ACHN (cell line): ENCODE measurements at regions not wholly inside any gene's neighbourhood (a gene's known extent, or its start where the extent isn't known, plus 50 kb on each side); places are given as distances from the start of the nearest gene placed in this dataset.

Experiments used
- DNase-seq: peaks from one replicate; pipeline ENCODE4 v3.0.0-alpha.2; 2015
- in situ Hi-C: cut with HindIII; loops from 2 replicates; pipeline ENCODE4 v1.10.0; 2017; ENCODE audit warnings: low sequenced_read_pairs, low pct_ligation_motif_present, low pct_unique_long_range_greater_than_20kb

DNA sequence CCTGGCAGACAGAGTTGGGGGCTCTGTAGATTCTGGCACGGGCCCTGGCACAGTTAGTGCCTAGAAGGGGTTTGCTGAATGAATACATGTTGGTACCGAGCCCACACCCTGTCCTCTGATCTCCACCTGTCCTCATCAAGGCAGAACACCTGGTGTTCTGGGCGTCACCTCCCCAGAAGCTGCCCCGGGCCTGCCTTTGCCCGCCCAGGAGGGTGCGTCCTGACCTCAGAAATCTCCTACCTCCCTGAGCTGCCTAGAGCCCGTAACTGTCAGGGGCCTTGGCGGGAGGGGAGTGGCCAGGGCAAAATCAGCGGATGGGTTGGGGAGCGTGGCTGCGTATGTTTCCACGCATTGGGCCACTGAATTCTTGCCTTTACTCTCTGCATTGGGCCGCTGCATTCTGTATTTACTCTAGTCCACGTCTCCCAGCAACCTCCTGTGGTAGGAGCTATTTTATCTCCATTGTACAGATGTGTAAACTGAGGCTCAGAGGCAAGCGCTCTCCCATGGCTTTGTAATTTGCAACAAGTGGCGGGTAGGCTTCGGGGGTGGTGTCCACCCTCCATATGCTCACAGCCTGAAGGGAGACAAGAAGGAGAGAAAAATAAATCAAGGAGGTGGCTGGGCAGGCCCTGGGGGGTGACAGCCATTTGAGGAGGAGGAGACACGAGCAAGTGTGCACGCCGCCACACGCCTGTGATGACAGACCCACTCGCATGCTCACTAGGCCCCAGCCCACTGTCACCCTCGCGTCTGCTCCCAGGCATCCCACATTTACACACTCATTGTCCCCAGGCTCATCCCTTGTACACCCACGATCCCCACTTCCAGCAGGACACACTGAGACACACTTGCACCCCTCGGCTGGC lies 95.7 kb upstream of the WNT4 start:
- in situ Hi-C loops: no loop called here

DNA sequence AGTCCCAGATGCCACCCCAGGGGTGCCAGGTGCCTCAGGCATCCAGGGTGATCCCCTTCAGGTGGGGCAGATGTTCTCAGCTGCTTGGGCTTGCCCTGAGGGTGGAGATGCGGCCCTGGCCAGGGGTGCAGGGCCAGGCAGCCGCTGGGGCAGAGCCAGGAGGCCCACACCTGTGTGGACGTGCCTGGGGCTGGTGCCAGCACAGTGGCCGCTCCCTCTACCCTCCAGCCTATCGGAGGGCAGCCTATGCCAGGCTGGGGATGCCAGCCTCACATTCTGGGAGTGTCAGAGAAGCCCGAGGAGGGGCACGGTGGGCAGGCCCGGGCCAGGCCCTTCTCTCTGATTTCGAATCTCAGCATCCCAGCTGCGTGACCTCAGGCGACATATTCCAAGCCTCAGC lies 96.5 kb upstream of the WNT4 start:
- no peak for DNase-seq
- in situ Hi-C loops: no loop called here

More for the DNA sequence above, 95.7 kb upstream of the WNT4 start:
- no peak for DNase-seq

DNA sequence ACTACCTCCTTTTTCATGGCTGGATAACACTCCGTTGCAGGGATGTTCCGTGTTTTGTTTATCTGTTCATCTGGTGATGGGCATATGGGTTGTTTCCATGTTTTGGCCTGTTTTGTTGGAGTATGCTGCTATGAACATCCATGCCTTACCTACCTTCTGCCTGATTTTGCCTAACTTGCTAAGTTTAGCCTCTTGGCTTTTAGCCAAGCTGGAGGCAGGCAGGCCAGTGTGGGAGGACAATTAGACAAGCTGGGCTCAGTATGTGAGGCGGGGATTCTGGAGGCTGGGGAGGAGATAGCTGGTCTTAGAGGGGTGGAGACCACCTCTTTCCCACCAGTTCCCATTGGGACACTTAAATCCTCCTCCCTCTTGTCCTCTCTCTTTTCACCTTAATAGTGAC lies 98.4 kb upstream of the WNT4 start:
- no peak for DNase-seq
- in situ Hi-C loops: no loop called here

DNA sequence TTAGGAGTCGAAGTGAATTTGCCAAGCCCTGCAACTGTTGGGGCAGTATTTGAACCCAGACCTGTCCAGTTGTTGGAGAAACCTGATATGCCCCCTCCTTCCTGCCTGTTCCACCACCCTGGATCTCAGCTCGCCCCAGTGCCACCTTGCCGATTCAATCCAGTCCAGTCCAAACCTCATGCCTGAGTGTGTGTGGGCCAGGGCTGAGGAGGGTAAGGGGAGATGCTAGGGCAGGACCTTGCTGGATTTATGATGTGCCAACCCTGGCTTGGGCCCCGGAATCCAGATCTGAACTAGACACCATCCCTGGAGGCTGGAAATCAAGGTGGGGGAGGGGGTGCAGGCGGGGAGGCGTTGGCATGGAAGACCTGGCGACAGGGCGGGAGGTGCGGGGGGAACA lies 98.9 kb upstream of the WNT4 start:
- DNase-seq: no peak
- in situ Hi-C loops: no loop called here

DNA sequence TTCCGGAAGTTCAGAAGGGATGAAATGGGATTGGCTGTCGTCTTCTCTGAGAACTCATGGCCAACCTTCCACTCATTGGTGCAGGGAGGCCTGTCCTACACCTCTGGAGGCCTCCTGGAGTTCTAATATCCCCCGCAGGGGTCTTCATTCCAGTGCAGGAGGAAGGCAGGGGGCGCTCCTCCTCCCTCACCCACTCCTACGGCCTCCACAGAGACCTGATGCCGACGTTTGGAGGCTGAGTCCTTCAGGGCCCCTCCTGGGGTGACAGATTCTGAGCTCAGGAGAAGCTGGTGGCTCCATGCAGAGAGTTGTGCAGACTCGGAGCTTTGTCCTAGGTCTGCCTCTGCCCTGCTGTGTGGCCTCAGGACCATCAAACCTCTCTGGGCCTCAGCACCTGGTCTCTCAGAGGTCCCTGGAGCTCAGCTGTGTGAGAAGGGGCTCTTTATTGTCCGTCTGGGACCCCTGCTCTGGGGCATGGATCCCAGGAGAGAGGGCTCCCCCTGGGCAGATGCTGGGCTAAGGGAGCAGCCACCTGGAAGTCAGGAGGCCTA lies 102.3 kb upstream of the WNT4 start:
- in situ Hi-C loops: no loop called here
- no peak for DNase-seq

DNA sequence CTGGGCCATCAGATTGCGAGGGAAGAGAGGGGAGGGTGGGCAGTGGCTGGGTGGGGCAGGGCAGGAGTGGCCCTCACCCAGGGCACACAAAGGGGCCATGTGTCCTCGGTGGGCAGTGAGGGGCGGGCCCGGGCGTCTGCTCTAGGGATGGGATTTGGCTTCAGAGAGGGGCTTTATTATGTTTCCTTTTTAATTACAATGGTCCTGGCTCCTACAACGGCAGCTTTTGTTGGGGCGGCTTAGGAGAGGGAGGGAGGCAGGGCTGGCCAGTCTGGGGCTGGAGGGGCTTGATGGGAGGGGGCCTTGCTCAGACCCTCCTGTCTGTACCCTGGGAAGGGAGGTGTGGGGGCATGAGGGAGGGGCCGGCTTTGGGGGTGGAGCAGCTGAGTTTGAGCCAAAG lies 102.8 kb upstream of the WNT4 start:
- in situ Hi-C loops: no loop called here
- DNase-seq: no peak

DNA sequence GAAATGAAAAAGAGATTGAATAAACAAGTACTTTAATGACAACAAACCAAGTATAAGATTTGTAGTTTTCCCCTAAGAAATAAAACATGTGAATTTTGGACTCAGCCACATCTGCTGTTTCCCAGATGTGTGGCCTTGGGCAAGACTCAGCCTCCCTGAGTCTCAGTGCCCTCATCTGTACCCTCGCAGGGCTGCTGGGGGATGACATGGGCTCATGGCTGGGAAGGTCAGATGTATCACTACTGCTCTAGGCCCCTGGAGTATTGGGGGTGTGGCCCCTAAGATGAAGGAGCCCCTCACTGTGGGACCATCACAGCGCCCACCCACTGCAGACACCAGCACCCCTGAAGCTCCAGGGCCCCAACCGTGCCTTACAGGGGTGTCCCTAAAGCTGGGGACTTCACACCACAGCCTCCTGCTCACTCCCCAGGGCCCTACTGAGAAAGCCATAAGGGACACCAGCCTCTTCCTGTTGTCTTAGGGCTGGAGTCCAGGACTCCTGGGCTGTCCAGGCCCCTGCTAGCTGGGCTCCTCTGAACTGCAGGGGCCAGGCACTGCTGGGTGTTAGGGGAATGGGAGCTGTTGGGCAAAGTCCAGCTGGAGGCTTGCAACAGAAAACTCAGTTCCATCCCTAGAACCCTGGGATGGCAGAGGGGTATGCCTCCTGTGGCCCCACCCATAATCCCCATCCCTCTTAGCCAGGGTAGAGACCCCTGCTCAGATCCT lies 104.0 kb upstream of the WNT4 start:
- DNase-seq: no peak
- in situ Hi-C loops: no loop called here

DNA sequence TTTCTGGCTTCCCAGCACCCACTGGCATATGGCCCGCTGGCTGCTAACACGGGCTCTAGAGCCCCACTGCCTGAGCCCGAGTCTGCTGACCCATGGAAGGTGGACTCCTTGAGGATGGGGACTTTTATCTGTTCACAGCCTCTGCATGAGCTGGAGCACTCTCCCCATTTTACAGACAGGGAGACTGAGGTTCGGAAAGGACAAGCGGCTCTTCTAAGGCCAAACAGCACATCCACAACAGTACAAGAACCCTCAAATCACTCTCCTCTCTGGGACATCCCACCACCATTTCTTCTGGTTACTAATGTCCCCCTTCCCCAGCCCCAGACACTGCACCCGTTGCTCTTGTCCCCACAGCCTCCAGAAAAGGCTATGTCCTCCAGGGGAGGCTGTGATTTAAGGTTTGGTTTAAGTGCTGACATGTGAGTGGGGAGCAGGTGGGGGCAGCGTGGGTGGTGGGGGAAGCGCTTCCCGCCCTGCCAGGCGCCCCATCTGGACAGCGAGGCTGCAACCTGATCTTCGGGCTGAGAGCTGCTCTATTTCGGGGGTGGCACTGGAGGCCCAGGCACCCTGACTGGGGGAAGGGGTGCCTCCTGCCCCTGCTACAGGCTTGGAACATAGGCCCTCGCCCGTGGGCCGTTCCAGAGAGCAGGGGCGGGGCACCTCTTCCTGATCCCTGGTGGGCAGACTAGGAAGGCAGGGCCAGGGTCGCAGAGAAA lies 104.8 kb upstream of the WNT4 start:
- no peak for DNase-seq
- in situ Hi-C loops: no loop called here

DNA sequence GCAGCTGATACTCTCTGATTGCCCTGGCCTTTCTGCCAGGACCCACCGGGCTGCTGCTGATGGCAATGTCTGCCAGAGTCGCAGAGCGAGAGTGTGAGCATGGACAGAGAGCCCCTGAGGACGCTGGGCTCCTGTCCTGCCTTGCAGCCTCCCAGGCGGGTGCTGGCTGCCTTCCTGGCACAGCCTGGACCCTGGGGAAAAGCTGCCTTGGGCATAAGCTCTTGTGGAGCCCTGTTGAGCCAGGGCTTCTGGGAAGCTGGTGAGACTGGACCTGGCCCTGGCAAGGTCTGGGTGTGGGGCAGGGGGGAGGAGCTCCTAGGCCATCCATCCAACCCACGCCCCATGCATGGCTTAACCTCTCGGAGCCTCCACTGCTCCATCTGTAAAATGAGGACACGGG lies 105.8 kb upstream of the WNT4 start:
- no peak for DNase-seq
- in situ Hi-C loops: no loop called here

DNA sequence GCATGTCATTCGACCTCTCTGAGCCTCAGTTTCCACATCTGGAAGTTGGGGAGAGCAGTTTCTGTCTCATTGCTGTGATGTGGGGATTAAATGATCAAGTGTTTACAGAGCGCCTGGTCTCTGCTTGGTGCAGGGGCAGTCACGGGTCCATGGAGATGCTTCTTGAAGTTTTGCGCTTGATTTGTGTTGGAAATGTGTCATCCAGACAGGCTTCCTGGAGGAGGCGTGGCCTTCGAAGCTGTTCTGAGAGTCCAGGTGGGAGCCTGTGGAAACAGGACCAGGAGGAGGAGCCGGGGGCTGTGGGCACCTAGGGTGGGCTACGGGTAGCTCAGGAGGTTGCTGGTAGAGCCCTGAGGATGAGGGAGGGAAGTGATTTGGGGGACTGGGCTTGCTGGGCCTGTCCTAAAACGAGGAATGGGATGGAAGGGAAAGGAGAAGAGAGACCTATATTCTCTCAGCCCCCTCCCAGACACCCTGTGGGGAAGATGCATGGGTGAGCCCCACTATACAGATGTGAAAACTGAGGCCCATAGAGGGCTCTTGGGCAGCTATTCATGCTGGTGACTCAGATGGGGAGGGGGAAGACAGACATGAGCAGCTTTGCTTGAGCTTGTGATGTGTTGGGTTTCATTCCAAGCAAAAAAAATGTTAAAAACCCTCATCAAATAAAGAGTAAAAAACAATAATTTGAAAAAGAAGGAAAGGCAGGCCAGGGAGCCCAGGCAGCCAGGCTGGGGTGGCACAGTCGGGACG lies 107.2 kb upstream of the WNT4 start:
- peak; percentile 52 for DNase-seq
- in situ Hi-C loops: no loop called here

DNA sequence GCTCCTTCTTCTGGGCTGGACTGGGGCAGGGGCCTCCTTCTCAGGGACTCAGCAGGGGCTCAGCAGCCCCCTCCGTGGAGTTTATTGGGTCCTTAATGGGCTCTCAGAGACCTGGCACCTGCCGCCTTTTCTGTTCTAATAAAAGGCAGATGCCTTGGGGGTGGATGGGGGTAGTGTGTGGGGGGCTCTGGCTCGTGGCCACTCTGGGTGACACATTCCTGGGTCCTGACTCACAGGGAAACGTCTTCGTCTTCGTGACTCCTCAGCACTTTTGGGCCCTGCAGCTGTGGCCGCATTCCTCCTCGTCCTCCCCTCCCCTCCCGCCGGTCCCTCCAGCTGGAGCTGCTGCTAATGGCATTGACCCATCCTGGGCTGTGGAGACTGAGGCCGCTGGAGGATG lies 107.8 kb upstream of the WNT4 start:
- in situ Hi-C loops: no loop called here
- peak; percentile 36 for DNase-seq

DNA sequence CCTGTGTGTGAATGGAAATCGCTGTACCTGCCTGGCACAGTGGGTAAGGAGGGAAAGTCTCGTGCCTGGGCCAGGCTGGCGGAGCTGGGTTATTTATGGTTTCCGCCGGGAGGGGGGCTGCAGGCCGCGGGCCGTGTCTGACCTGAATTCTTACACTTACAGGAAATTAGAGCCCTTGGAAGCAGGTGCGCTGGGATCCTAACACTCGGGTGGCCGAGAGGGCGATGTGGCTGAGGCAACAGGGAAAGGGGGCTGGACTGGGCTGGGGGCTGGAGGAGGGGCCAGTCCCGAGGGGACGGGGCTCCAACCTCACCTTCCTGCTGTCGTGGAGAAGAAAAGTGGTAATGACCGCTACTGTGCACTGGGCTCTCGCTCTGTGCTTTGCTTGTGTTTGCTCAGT lies 109.4 kb upstream of the WNT4 start:
- in situ Hi-C loops: no loop called here
- DNase-seq: no peak

DNA sequence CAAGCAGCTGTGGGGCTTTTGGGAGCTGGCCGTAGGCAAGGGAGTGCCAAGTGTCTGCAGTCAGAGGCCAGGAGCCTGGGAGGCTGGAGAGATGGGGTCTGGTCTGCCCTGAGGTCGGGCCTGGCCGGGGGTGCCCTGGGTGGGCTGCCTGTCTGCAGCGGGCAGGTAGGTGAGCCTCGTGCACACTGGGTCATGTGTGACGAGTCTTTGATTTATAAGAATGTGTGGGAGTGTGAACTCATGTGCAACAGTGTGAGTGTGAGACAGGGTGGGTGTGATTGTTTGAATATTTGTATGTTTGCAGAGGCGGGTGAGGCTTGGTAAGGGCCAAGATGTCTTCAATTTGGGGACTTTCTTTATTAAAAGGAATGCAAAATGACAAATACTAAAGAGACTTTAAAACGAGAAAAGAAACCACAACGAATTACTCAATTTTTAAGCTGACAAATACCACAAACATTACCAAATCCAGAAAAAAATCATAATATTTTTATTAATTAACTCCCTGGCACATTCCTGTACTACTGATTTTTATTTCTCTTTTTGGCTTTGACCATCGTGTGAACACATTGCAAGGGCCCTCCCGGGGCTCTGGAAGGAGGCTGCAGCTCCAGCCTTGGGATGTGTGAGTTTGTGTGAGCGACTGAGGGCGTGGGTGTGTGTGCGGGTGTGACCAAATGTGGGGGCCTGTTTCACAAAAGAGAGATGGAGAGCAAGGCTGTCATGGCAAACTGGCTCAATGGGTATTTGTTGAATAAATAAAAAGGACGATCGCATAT lies 110.3 kb upstream of the WNT4 start:
- DNase-seq: no peak

DNA sequence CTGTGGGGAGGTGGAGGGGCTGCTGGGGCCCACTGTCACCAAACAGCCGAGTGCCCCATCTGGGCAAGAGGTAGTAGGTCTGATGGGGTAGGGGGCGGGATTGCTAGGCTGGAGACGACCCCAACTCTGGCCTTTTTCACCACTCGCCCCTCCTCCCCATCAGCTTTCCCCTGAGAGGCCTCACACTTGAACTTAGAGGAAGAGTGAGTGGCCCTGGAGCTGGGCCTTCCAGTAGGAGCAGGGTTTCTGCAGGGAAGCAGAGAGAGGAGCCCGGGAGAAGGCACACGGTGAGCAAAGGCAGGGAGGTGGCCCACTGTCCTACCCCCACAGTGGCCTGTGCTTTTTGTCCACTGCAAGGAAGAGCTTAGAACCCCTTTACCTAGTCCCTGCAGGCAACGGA lies 111.9 kb upstream of the WNT4 start:
- in situ Hi-C loops: no loop called here
- DNase-seq: no peak

More for the DNA sequence above, 110.3 kb upstream of the WNT4 start:
- in situ Hi-C loops: no loop called here

DNA sequence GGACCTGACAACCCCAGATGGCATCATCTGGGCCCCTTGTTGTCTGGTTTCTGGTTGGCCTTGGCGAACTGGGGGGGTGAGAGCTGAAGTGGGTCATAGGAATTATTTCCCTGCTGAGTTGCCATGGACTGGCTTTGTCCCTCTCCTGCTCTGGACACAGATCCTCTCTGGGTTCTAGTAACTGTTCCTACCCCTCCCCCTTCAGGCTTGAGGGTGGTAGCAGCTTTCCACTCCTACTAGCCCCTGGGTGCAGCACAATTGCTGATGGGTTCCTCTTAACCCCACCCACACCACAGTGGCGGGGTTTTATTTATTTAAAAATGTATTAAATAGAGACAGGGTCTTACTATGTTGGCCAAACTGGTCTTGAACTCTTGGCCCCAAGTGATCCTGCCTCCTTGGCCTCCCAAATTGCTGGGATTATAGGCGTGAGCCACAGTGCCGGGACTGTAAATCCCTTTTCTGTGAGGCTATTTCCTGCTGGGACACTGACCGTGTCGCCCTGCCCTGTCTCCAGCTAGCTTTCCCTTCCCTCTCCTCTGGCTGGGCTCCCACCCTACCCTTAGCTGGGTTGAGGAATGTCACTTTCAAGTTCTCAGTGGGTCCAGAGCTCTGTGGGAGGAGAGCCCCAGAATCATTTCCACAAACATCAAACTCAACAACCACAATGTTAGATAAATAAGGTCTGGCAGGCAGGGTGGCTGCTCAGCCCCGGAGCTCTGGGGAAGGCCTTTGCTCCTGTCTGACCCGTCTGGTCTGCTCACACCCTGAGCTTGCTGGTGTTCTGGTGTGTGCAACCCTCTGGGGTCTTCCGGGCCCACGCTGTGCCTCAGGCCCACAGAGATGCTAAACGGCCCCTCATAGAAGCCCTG lies 112.7 kb upstream of the WNT4 start:
- DNase-seq: no peak
- in situ Hi-C loops: no loop called here

DNA sequence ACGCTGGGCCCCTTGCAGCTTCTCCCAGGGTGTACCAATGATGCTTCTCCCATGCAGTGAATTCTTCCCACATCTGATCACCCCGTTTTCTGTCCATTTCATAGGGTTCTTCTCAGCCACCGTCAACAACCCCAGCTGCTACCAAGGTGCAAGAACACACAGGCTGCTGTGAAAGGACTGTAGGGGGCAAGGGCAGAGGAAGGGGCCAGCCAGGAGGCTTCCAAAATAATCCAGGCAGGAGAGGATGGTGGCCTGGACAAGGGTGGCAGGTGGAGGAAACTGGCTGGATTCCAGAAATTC lies 113.3 kb upstream of the WNT4 start:
- DNase-seq: no peak
- in situ Hi-C loops: no loop called here
